ENCODE measurements at regions not wholly inside any gene's neighbourhood (a gene's known extent, or its start where the extent isn't known, plus 50 kb on each side); places are given as distances from the start of the nearest gene placed in this dataset.

GRCh38 chr2:183666031-183666430 is 541.8 kb downstream of the NUP35 start:
- DNase-seq, result no peak
- CTCF ChIA-PET, result no interaction called here
- 71% methylated on average over 1 of the region's 1 CpG for WGBS (ENCODE audit: low lambda C conversion rate)

GRCh38 chr2:183671233-183671632 is 547.0 kb downstream of the NUP35 start:
- Histone ChIP-seq H3K27ac (ENCODE audit: low read depth in 2 of 2, low read length in 1 of 2) (no peak overlapping the region), H3K9ac (no peak overlapping the region), H4K20me1 (ENCODE audit: insufficient read depth) (no peaks in the 10 kb centered on the region), H3K4me3 (ENCODE audit: low read depth in 2 of 2, low read length in 1 of 2) (no peak overlapping the region), H3K4me2 (no peak overlapping the region), H3K9me2 (no peaks in the 10 kb centered on the region), H2AFZ (ENCODE audit: low read depth) (no peak overlapping the region), H3K79me2 (ENCODE audit: insufficient read depth) (no peaks in the 10 kb centered on the region), H3K9me3 (no peaks in the 10 kb centered on the region), H3K27me3 (ENCODE audit: insufficient read depth) (no peaks in the 10 kb centered on the region), H3F3A (replicated peaks; ENCODE audit: insufficient read depth) (no peaks in the 10 kb centered on the region), H3K36me3 (replicated peaks in 1 of 2; ENCODE audit: control insufficient read depth in 1 of 2, insufficient read depth in 2 of 2, low read length in 1 of 2) (no peaks in the 10 kb centered on the region), H3K4me1 (ENCODE audit: control insufficient read depth in 1 of 2, insufficient read depth in 2 of 2, low read depth in 1 of 2, low read length in 1 of 2) (no peaks in the 10 kb centered on the region)
- ChIA-PET POLR2A (no interaction called here), CTCF (no interaction called here)
- DNase-seq, result no peak
- no peak for TF ChIP-seq NFIC (IDR thresholded peaks at IDR 0.05; ENCODE audit: borderline replicate concordance)
- no peak for TF ChIP-seq CTCF (IDR thresholded peaks at IDR 0.05)
- no peak for TF ChIP-seq ZBTB33 (IDR thresholded peaks at IDR 0.05; ENCODE audit: borderline replicate concordance, low read depth)
- TF ChIP-seq, protein P1, sequence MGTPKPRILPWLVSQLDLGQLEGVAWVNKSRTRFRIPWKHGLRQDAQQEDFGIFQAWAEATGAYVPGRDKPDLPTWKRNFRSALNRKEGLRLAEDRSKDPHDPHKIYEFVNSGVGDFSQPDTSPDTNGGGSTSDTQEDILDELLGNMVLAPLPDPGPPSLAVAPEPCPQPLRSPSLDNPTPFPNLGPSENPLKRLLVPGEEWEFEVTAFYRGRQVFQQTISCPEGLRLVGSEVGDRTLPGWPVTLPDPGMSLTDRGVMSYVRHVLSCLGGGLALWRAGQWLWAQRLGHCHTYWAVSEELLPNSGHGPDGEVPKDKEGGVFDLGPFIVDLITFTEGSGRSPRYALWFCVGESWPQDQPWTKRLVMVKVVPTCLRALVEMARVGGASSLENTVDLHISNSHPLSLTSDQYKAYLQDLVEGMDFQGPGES (IDR thresholded peaks at IDR 0.05; ENCODE audit: low read depth, low read length), result no peak
- TF ChIP-seq, protein P2, sequence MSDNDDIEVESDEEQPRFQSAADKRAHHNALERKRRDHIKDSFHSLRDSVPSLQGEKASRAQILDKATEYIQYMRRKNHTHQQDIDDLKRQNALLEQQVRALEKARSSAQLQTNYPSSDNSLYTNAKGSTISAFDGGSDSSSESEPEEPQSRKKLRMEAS (IDR thresholded peaks at IDR 0.05; ENCODE audit: low read depth), result no peak
- TF ChIP-seq CHD2 (IDR thresholded peaks at IDR 0.05; ENCODE audit: low read length, partially characterized antibody), result no peak
- no peak for TF ChIP-seq YY1 (IDR thresholded peaks at IDR 0.05; ENCODE audit: low read depth)
- no peak for TF ChIP-seq NRF1 (IDR thresholded peaks at IDR 0.05; ENCODE audit: low read depth, low read length)
- TF ChIP-seq GABPA (IDR thresholded peaks at IDR 0.05; ENCODE audit: low read depth), result no peak
- TF ChIP-seq GATA2 (CRISPR knock-in tag; IDR thresholded peaks at IDR 0.05), result no peak
- TF ChIP-seq TCF12 (IDR thresholded peaks at IDR 0.05), result no peak
- TF ChIP-seq RXRA (IDR thresholded peaks at IDR 0.05; ENCODE audit: borderline replicate concordance, low read depth), result no peak
- no peak for TF ChIP-seq JUND (IDR thresholded peaks at IDR 0.05)
- no peak for TF ChIP-seq POLR2AphosphoS5 (IDR thresholded peaks at IDR 0.05; ENCODE audit: low read depth, low read length)
- 53% methylated on average over 2 of the region's 2 CpGs for WGBS (ENCODE audit: low lambda C conversion rate)

More at GRCh38 chr2:183666031-183666430, 541.8 kb downstream of the NUP35 start:
- no peak for TF ChIP-seq TCF12 (IDR thresholded peaks at IDR 0.05)
- TF ChIP-seq, protein P1 (IDR thresholded peaks at IDR 0.05; ENCODE audit: low read depth, low read length), result no peak
- TF ChIP-seq GATA2 (CRISPR knock-in tag; IDR thresholded peaks at IDR 0.05), result no peak
- TF ChIP-seq, protein P3, sequence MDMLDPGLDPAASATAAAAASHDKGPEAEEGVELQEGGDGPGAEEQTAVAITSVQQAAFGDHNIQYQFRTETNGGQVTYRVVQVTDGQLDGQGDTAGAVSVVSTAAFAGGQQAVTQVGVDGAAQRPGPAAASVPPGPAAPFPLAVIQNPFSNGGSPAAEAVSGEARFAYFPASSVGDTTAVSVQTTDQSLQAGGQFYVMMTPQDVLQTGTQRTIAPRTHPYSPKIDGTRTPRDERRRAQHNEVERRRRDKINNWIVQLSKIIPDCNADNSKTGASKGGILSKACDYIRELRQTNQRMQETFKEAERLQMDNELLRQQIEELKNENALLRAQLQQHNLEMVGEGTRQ (IDR thresholded peaks at IDR 0.05; ENCODE audit: borderline replicate concordance, low read depth, low read length), result no peak
- TF ChIP-seq YY1 (IDR thresholded peaks at IDR 0.05; ENCODE audit: low read depth), result no peak
- Histone ChIP-seq H3K9me2 (no peaks in the 10 kb centered on the region), H4K20me1 (ENCODE audit: insufficient read depth) (no peaks in the 10 kb centered on the region), H3K4me2 (no peak overlapping the region), H3K9ac (no peak overlapping the region), H2AFZ (ENCODE audit: low read depth) (no peak overlapping the region), H3K9me3 (no peaks in the 10 kb centered on the region), H3K36me3 (replicated peaks in 1 of 2; ENCODE audit: control insufficient read depth in 1 of 2, insufficient read depth in 2 of 2, low read length in 1 of 2) (no peaks in the 10 kb centered on the region), H3K4me3 (ENCODE audit: low read depth in 2 of 2, low read length in 1 of 2) (no peak overlapping the region), H3K79me2 (ENCODE audit: insufficient read depth) (no peaks in the 10 kb centered on the region), H3F3A (replicated peaks; ENCODE audit: insufficient read depth) (no peaks in the 10 kb centered on the region), H3K27ac (ENCODE audit: low read depth in 2 of 2, low read length in 1 of 2) (no peak overlapping the region; a peak in 1 of 4 replicates), H3K4me1 (ENCODE audit: control insufficient read depth in 1 of 2, insufficient read depth in 2 of 2, low read depth in 1 of 2, low read length in 1 of 2) (no peaks in the 10 kb centered on the region), H3K27me3 (ENCODE audit: insufficient read depth) (no peaks in the 10 kb centered on the region)
- POLR2A ChIA-PET, result interaction anchor here (0.6 kb wide), 1 partner anchor 51 kb away, joined by 3 read pairs; no protein-coding TSS in a partner anchor

Data from SK-N-SH (cell line).